AG04450 (cell line): ENCODE measurements at regions not wholly inside any gene's neighbourhood (a gene's known extent, or its start where the extent isn't known, plus 50 kb on each side); places are given as distances from the start of the nearest gene placed in this dataset.

Experiments
- CTCF ChIA-PET: fragments of 300-600, 350-600 bp; formaldehyde crosslinking; extraction: SDS; loops from one replicate; lab custom pipeline; 2022; ENCODE audit warnings: antibody characterized with exemption, inconsistent platforms; lab: Charles Lee
- POLR2A ChIA-PET: fragments of 350-600 bp; formaldehyde crosslinking; extraction: SDS; loops from one replicate; lab custom pipeline; 2021; ENCODE audit warnings: antibody characterized with exemption, inconsistent platforms; lab: Yijun Ruan, JAX
- DNase-seq: peaks from one replicate; pipeline ENCODE4 v3.0.0-alpha.2; 2011; ENCODE audit warnings: low read depth, low spot score
- H3K27ac ChIP-seq: one replicate; pipeline ENCODE4 v1.5.1; 2012; ENCODE audit warnings: low read depth, low read length, control low read depth
- H3K27me3 ChIP-seq: one replicate; pipeline ENCODE4 v1.6.0; 2012; ENCODE audit warnings: low read length; ENCODE audit not compliant: control insufficient read depth, insufficient read depth
- H3K4me3 ChIP-seq: 2 replicates; pipeline ENCODE4 v1.5.1; 2011; ENCODE audit warnings: mild to moderate bottlenecking, low read depth, low read length, control low read depth
- H3K9me3 ChIP-seq: 2 replicates; pipeline ENCODE4 v1.5.1; 2012; ENCODE audit warnings: low read length; ENCODE audit not compliant: control insufficient read depth, insufficient read depth
- TF ChIP-seq, protein P1 (sequence below): IDR thresholded peaks from 2 replicates; pipeline ENCODE4 v1.5.1; 2011; ENCODE audit warnings: low read depth, low read length, control low read depth, inconsistent platforms

DNA sequence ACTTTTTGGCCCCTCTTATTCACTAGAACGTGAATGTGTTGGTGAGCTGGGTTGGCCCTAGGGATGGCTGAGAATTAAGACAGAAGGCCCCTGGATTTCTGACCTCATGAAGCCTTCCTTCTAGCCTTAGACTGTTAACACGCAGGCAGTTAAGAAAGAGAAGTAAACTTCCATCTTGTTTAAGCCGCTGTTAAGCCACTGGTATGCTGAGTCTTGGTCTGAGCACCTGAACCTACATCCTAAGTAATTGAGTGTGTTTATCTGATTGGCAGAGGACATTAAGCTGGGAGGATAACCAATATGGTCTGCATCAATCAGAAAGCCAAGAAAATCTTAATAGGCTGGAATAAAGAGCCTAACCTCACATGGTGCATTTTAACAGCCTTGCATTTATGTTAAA is 535.0 kb upstream of the ARID1B start:
- POLR2A ChIA-PET = no interaction called here
- H3K4me3 ChIP-seq = no peak overlapping the region
- H3K27ac ChIP-seq = no peak overlapping the region
- no peak for DNase-seq
- TF ChIP-seq, protein P1, sequence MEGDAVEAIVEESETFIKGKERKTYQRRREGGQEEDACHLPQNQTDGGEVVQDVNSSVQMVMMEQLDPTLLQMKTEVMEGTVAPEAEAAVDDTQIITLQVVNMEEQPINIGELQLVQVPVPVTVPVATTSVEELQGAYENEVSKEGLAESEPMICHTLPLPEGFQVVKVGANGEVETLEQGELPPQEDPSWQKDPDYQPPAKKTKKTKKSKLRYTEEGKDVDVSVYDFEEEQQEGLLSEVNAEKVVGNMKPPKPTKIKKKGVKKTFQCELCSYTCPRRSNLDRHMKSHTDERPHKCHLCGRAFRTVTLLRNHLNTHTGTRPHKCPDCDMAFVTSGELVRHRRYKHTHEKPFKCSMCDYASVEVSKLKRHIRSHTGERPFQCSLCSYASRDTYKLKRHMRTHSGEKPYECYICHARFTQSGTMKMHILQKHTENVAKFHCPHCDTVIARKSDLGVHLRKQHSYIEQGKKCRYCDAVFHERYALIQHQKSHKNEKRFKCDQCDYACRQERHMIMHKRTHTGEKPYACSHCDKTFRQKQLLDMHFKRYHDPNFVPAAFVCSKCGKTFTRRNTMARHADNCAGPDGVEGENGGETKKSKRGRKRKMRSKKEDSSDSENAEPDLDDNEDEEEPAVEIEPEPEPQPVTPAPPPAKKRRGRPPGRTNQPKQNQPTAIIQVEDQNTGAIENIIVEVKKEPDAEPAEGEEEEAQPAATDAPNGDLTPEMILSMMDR = no peak
- CTCF ChIA-PET = no interaction called here
- no peaks in the 10 kb centered on the region for H3K9me3 ChIP-seq
- H3K27me3 ChIP-seq = no peaks in the 10 kb centered on the region

DNA sequence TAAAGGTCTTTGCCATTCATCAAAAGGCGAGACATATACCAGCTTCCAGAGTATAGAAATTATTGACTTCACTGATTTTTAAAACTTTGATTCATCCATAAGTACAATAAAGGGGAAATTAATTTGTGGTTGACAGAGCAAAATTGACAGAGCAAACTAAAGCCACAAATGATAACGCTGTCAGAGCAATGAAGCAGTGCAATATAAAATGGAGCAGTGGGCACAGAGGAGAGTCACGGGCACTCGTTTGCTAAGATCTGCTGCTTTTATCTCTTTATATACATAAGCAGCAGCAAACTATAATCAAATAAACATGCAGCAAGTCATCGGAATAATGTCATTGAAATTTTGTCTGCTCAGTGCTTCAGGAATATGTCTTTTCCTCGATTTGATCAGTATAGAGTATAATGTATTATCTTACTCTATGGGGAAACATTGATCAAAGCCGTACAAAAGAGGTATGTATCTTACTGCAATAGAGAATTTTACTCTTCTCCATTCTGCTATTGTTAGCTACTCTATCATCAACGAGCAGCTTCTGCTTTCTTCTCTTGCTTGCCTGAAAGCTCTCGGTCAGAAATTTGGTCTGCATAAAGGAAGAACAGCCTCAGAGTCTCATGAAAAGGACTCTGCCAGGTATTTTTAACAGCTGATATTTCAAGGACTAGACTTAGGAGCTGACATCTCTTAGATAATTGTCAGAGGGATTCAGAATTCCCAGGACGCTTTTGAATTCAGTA is 546.0 kb upstream of the ARID1B start:
- Histone ChIP-seq H3K9me3 (no peaks in the 10 kb centered on the region), H3K4me3 (no peak overlapping the region), H3K27me3 (no peaks in the 10 kb centered on the region), H3K27ac (no peak overlapping the region)
- no peak for DNase-seq
- POLR2A ChIA-PET = no interaction called here
- CTCF ChIA-PET = interaction anchor here (1.2 kb wide), 1 partner anchor 258 kb away, joined by 3 read pairs; no protein-coding TSS in a partner anchor
- TF ChIP-seq, protein P1 = no peak

DNA sequence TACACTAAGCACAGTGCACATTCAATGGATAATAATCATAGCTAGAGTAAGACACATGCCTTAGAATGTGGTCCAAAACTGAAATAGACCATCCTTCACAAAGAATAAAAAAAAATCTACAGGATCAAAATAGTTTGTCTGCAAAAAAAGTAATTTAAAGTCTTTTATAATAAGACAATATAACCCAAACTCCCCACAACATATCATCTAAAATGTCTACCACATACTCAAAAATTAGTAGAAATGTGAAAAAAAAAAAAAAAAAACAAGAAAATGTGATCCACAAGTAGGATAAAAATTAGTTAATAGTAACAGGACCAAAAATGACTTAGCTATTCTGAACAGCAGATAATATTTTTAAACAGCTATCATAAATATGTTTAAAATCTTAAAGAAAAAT is 557.2 kb upstream of the ARID1B start:
- DNase-seq = no peak
- H3K9me3 ChIP-seq = no peaks in the 10 kb centered on the region
- CTCF ChIA-PET = no interaction called here
- POLR2A ChIA-PET = no interaction called here
- no peaks in the 10 kb centered on the region for H3K27me3 ChIP-seq
- H3K4me3 ChIP-seq = no peak overlapping the region
- H3K27ac ChIP-seq = no peak overlapping the region
- TF ChIP-seq, protein P1 = no peak

DNA sequence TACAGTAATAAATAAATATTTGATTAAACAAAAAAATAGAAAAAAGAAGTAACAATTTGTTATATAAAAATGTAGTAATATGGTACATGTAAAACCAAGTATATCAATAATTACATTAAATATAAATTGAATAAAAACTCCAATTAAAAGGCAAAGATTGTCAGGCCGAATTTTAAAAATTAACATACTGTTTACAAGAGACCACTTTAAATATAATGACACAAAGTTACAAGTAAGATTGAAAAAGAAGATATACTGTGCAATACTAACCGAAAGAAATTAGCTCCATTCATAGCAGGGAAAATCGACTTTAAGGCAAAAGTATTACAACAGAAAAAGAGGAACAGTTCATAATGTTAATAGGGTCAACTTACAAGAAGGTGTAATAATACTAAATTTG is 571.5 kb upstream of the ARID1B start:
- ChIA-PET CTCF (no interaction called here), POLR2A (no interaction called here)
- Histone ChIP-seq H3K9me3 (no peaks in the 10 kb centered on the region), H3K4me3 (no peak overlapping the region), H3K27ac (no peak overlapping the region), H3K27me3 (no peaks in the 10 kb centered on the region)
- TF ChIP-seq, protein P1 = no peak
- no peak for DNase-seq

DNA sequence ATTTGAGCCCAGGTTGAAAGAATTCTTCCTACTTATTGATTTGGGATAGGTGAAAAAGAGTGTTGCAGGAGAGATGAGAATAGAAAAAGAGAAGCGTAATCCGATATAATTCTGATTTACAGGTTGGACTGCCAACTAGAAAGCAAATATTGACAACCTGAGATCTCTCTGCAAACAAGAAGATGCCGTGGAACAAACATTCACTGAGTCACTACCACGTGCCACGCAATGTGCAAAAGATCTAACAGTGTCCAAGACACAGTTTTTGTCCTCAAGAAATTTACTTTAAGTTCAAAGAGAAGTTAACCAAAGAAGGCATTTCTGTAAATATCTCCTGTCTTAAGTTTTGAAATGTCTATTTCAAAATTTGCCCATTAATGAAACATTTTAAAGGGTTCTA is 578.0 kb upstream of the ARID1B start:
- Histone ChIP-seq H3K27ac (no peak overlapping the region), H3K4me3 (no peak overlapping the region), H3K9me3 (no peaks in the 10 kb centered on the region), H3K27me3 (no peaks in the 10 kb centered on the region)
- CTCF ChIA-PET = no interaction called here
- TF ChIP-seq, protein P1 = no peak
- DNase-seq = no peak
- POLR2A ChIA-PET = no interaction called here
